Upper lobe of right lung (tissue), 1 donor: ENCODE measurements at regions not wholly inside any gene's neighbourhood (a gene's known extent, or its start where the extent isn't known, plus 50 kb on each side); places are given as distances from the start of the nearest gene placed in this dataset.

Source experiments
- ATAC-seq: fragments of 200-7000 bp; cut with Tn5 transposase; one replicate; pipeline ENCODE4 v1.9.1; 2020; ENCODE audit warnings: mild to moderate bottlenecking, moderate library complexity
- DNase-seq: peaks from one replicate; pipeline ENCODE4 v3.0.0-alpha.2; 2020
- H3K27ac ChIP-seq: fragments of 200-600 bp; one replicate; pipeline ENCODE4 v1.8.0; 2022
- H3K27me3 ChIP-seq: fragments of 200-600 bp; one replicate; pipeline ENCODE4 v1.8.0; 2022; ENCODE audit warnings: mild to moderate bottlenecking
- H3K36me3 ChIP-seq: fragments of 200-600 bp; one replicate; pipeline ENCODE4 v1.8.0; 2022
- H3K4me1 ChIP-seq: fragments of 200-600 bp; one replicate; pipeline ENCODE4 v1.8.0; 2022
- H3K4me3 ChIP-seq: fragments of 200-600 bp; one replicate; pipeline ENCODE4 v1.8.0; 2022; ENCODE audit warnings: mild to moderate bottlenecking
- H3K9me3 ChIP-seq: fragments of 200-600 bp; one replicate; pipeline ENCODE4 v1.8.0; 2022
- CTCF ChIP-seq: fragments of 200-600 bp; IDR thresholded peaks from one replicate; pipeline ENCODE4 v1.8.0; 2022; ENCODE audit warnings: antibody characterized with exemption
- intact Hi-C: fragments of 100-400 bp; cut with DNase I; formaldehyde crosslinking; loops from one replicate; pipeline ENCODE4 v1.11.0; 2022
- donor health status: DM: no; HTN: yes; CAD: no; lungs with severe emphysema.

DNA sequence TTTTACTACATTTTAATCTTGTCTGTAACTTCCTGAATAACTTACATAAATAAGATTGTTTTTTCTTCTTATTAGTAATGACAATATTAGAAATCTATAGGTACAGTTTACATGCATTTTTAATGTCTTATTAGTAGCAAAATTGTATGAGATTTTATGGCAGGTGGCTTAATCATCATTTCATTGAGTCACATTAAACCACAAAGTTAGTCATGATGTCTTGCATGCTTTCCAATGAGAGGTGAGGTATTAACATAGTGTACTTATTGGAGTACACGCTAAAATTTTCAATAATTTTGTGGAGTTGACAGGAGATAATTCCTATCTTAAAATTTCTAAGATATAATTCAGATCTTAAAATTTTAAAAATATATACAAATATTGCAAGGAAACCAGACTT is 989.6 kb upstream of the ARRDC3 start:
- H3K4me3 ChIP-seq, result no peak overlapping the region
- no peaks in the 10 kb centered on the region for H3K36me3 ChIP-seq
- H3K27me3 ChIP-seq, result no peaks in the 10 kb centered on the region
- no peak for TF ChIP-seq CTCF
- H3K9me3 ChIP-seq, result no peaks in the 10 kb centered on the region
- DNase-seq (no peak), ATAC-seq (no peak)
- intact Hi-C loops, result no loop called here
- no peak overlapping the region for H3K27ac ChIP-seq
- H3K4me1 ChIP-seq, result no peaks in the 10 kb centered on the region

DNA sequence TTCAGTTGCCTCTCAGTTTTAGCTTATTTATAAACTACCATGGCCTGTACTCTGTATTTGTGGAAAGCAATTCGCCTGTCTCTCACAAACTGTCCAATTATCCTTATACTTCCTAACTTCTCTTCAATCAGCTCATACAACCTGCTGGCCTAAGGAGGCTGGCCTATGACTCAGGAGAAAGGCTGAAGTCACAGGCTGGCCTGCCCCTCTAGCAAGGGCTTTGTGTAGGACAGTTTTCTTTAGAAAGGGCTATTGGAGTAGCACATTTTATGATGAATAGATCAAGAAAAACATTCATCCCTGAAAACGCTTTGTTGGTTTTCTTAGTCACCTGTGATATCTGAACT is 988.7 kb upstream of the ARRDC3 start:
- H3K9me3 ChIP-seq, result no peaks in the 10 kb centered on the region
- no peak overlapping the region for H3K4me3 ChIP-seq
- DNase-seq, result no peak
- H3K36me3 ChIP-seq, result no peaks in the 10 kb centered on the region
- intact Hi-C loops, result no loop called here
- no peaks in the 10 kb centered on the region for H3K27me3 ChIP-seq
- no peak overlapping the region for H3K27ac ChIP-seq
- no peak for TF ChIP-seq CTCF
- no peak for ATAC-seq
- no peaks in the 10 kb centered on the region for H3K4me1 ChIP-seq

DNA sequence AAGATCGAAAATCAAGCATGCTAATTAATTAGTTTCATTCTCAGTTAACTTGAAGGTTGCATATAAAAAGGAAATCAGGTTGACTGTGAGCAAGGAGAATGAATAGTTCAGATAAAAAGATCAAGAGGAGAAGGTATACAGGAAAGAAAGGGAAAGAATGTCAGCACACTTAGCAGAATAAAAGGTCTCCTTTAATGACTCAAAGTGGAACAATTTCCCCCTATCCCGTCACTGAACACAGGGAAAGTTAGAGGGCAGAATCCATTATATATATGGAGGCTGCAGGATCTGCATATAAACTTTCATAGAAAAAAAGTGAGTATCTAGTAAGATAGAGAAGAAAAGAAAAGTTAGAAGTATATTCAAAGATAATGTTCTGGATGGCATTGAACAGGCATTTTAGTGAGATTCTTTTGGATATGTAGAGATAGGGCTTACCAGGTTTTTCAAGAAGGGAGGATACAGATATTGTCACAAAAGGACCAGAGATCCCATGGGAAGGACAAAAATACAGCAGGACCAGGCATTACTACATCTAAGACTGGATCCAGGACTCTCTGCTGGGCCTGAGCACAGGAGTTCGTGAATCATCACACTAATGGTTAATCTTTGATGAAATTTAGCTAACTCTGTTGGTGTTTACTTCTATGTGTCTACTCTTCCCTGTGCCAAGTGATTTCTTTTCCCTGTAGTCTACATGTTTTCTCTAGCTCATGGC is 988.2 kb upstream of the ARRDC3 start:
- no peaks in the 10 kb centered on the region for H3K9me3 ChIP-seq
- DNase-seq, result no peak
- no peak for ATAC-seq
- H3K4me3 ChIP-seq, result no peak overlapping the region
- no peak for TF ChIP-seq CTCF
- H3K36me3 ChIP-seq, result no peaks in the 10 kb centered on the region
- H3K27me3 ChIP-seq, result no peaks in the 10 kb centered on the region
- intact Hi-C loops, result no loop called here
- no peaks in the 10 kb centered on the region for H3K4me1 ChIP-seq
- no peak overlapping the region for H3K27ac ChIP-seq

GRCh38 chr5:92370032-92370431 is 986.9 kb upstream of the ARRDC3 start:
- intact Hi-C loops, result no loop called here
- ATAC-seq (no peak), DNase-seq (no peak)
- TF ChIP-seq CTCF, result no peak
- Histone ChIP-seq H3K36me3 (no peaks in the 10 kb centered on the region), H3K4me1 (no peaks in the 10 kb centered on the region), H3K27me3 (no peaks in the 10 kb centered on the region), H3K27ac (no peak overlapping the region), H3K4me3 (no peak overlapping the region), H3K9me3 (no peaks in the 10 kb centered on the region)

DNA sequence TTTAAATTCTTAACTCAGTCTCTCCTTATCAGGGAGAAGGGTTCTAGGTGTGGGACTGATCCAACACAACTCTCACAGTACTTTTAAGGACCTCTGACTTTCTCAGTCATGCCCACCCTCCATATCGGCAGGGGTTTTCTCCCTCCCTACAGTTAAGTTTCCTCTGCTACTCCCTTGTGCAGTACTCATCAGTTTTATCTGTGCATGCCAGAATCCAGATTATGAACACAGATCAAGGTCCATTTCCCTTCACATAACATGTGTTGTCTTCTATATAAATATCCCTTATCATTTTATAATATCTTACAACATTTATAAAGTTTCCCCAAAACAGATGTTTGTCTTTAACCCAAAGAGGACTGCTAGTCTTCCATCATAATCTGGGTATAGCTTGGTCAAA is 986.5 kb upstream of the ARRDC3 start:
- Histone ChIP-seq H3K36me3 (no peaks in the 10 kb centered on the region), H3K4me1 (no peaks in the 10 kb centered on the region), H3K9me3 (no peaks in the 10 kb centered on the region), H3K27me3 (no peaks in the 10 kb centered on the region), H3K27ac (no peak overlapping the region), H3K4me3 (no peak overlapping the region)
- DNase-seq, result no peak
- no peak for TF ChIP-seq CTCF
- ATAC-seq, result no peak
- intact Hi-C loops, result no loop called here

DNA sequence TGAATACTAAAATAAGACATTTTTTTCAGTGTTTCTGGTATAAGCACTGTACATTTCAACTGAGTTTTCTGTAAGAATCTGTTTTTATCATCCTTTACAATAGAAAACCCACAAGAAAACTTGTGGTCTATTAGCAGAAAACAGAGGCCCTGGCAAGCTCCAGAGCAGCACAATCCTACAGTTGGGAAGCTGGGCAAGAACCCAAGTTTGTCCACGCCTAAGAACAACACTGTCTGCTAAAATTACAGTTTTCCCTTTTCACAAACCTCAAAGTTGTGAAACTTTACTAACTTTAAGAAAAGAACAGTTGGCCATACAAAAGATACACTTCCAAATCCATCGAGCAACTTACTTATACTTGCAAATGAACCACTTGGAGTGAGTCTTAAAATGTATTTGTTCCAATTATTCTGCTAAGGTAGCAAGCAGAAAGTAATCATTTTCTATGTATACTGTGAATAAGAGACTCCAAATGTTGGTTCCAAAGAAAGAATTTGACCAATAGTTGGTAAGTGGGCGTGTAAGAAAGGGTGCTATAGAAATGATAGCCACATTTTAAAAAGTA is 982.0 kb upstream of the ARRDC3 start:
- H3K36me3 ChIP-seq, result no peaks in the 10 kb centered on the region
- intact Hi-C loops, result no loop called here
- no peaks in the 10 kb centered on the region for H3K27me3 ChIP-seq
- no peak overlapping the region for H3K27ac ChIP-seq
- DNase-seq (no peak), ATAC-seq (no peak)
- no peaks in the 10 kb centered on the region for H3K9me3 ChIP-seq
- no peak overlapping the region for H3K4me3 ChIP-seq
- no peaks in the 10 kb centered on the region for H3K4me1 ChIP-seq
- no peak for TF ChIP-seq CTCF
